ENCODE measurements at regions not wholly inside any gene's neighbourhood (a gene's known extent, or its start where the extent isn't known, plus 50 kb on each side); places are given as distances from the start of the nearest gene placed in this dataset.

- no peak for TF ChIP-seq NR2F6 (CRISPR knock-in tag; IDR thresholded peaks at IDR 0.05)
- TF ChIP-seq NCOA1 (IDR thresholded peaks at IDR 0.05; ENCODE audit: low read depth): no peak
Measured at GRCh38 chr9:80213613-80214012, 641.8 kb downstream of the TLE4 start (continued).

- H2AFZ ChIP-seq (ENCODE audit: low read depth, low read length): no peak overlapping the region
- no peak overlapping the region for H3K9ac ChIP-seq (ENCODE audit: insufficient read depth in 1 of 2, low read depth in 2 of 2, low read length in 2 of 2)
- no peaks in the 10 kb centered on the region for H3K79me2 ChIP-seq (ENCODE audit: control insufficient read depth, insufficient read depth, low read length)
- FAIRE-seq (no peak), DNase-seq (ENCODE audit: extremely low read depth in 1 of 4, low spot score in 3 of 4) (no peak), ATAC-seq (no peak)
- H3K4me3 ChIP-seq: no peak overlapping the region
- POLR2A ChIA-PET: no interaction called here
- no peaks in the 10 kb centered on the region for H3K27me3 ChIP-seq (ENCODE audit: control insufficient read depth in 2 of 2, insufficient read depth in 2 of 2, low read length in 2 of 2)
- no peaks in the 10 kb centered on the region for H3K9me1 ChIP-seq (ENCODE audit: control insufficient read depth, insufficient read depth, low read length)
- CTCF ChIA-PET (ENCODE audit: low intra/inter-chr PET ratio): no interaction called here
- H3K9me3 ChIP-seq (replicated peaks; ENCODE audit: control insufficient read depth, insufficient read depth, low read depth, low read length): no peaks in the 10 kb centered on the region
- BruUV-seq (replicated peaks): no TSS peak
- H3K4me2 ChIP-seq (ENCODE audit: insufficient read depth, low read length): no peak overlapping the region
- H3K27ac ChIP-seq (ENCODE audit: extremely low read depth, low read depth, low read length): no peak overlapping the region
- H3K36me3 ChIP-seq (ENCODE audit: control insufficient read depth, insufficient read depth, low read length): no peaks in the 10 kb centered on the region
- intact Hi-C loops (cut with micrococcal nuclease): no loop called here
- H4K20me1 ChIP-seq (replicated peaks; ENCODE audit: control insufficient read depth, insufficient read depth, low read length): no peaks in the 10 kb centered on the region
- in situ Hi-C loops (cut with MboI): no loop called here
- H3K4me1 ChIP-seq (replicated peaks in 1 of 2; ENCODE audit: control insufficient read depth in 2 of 2, insufficient read depth in 2 of 2, low read length in 2 of 2): no peaks in the 10 kb centered on the region
- TF ChIP-seq ZBTB11 (CRISPR knock-in tag; IDR thresholded peaks at IDR 0.05) (no peak), TAL1 (IDR thresholded peaks at IDR 0.05) (no peak), SREBF1 (IDR thresholded peaks at IDR 0.05; ENCODE audit: borderline replicate concordance, low read depth, low read length) (no peak), RBM25 (IDR thresholded peaks at IDR 0.05; ENCODE audit: low read depth, low read length, severe bottlenecking) (no peak), ATF3 (IDR thresholded peaks at IDR 0.05) (no peak), ATF3 (CRISPR knock-in tag; conservative IDR thresholded peaks at IDR 0.05) (no peak), PCBP2 (IDR thresholded peaks at IDR 0.05; ENCODE audit: low read depth, low read length, poor library complexity, severe bottlenecking) (no peak), HMGXB4 (CRISPR knock-in tag; IDR thresholded peaks at IDR 0.05) (no peak), GTF2E2 (tag; IDR thresholded peaks at IDR 0.05) (no peak), TARDBP (IDR thresholded peaks at IDR 0.05) (no peak), SP1 (CRISPR knock-in tag; IDR thresholded peaks at IDR 0.05) (no peak), HES1 (IDR thresholded peaks at IDR 0.05; ENCODE audit: low read depth) (no peak)
Measured at GRCh38 chr9:80208696-80209095, 636.9 kb downstream of the TLE4 start.
